ENCODE measurements at regions not wholly inside any gene's neighbourhood (a gene's known extent, or its start where the extent isn't known, plus 50 kb on each side); places are given as distances from the start of the nearest gene placed in this dataset.
"Not testable (repeated sequence)": the region's sequence is repeated elsewhere in the genome, so short reads cannot be mapped to it uniquely, and the experiment has no call there.

GRCh38 chr5:114716955-114717354 is 355.1 kb downstream of the KCNN2 start:
- TF ChIP-seq, protein P1, sequence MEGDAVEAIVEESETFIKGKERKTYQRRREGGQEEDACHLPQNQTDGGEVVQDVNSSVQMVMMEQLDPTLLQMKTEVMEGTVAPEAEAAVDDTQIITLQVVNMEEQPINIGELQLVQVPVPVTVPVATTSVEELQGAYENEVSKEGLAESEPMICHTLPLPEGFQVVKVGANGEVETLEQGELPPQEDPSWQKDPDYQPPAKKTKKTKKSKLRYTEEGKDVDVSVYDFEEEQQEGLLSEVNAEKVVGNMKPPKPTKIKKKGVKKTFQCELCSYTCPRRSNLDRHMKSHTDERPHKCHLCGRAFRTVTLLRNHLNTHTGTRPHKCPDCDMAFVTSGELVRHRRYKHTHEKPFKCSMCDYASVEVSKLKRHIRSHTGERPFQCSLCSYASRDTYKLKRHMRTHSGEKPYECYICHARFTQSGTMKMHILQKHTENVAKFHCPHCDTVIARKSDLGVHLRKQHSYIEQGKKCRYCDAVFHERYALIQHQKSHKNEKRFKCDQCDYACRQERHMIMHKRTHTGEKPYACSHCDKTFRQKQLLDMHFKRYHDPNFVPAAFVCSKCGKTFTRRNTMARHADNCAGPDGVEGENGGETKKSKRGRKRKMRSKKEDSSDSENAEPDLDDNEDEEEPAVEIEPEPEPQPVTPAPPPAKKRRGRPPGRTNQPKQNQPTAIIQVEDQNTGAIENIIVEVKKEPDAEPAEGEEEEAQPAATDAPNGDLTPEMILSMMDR (IDR thresholded peaks at IDR 0.05; ENCODE audit: insufficient read depth, low read length, poor library complexity, severe bottlenecking): no peak
- no peak overlapping the region for H3K4me3 ChIP-seq (replicated peaks; ENCODE audit: low read depth, low read length)
- no peak for DNase-seq (ENCODE audit: extremely low read depth, insufficient read length)

DNA sequence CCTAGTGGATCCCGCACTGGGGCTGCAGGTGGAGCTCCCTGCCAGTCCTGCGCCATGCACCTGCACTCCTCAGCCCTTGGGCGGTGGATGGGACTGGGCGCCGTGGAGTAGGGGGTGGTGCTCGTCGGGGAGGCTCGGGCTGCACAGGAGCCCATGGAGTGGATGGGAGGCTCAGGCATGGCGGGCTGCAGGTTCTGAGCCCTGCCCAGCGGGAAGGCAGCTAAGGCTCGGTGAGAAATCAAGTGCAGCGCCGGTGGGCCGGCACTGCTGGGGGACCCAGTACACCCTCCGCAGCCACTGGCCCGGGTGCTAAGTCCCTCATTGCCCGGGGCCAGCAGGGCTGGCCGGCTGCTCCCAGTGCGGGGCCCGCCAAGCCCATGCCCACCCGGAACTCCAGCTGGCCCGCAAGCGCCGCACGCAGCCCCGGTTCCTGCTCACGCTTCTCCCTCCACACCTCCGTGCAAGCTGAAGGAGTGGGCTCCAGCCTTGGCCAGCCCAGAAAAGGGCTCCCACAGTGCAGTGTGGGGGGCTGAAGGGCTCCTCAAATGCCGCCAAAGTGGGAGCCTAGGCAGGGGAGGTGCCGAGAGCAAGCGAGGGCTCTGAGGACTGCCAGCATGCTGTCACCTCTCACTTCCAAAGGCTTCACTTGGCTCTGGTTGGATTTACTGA is 342.5 kb downstream of the KCNN2 start:
- H3K36me3 ChIP-seq (ENCODE audit: control insufficient read depth, insufficient read depth, low read length); H3K27me3 ChIP-seq (replicated peaks; ENCODE audit: control insufficient read depth, insufficient read depth, low read length); H3K4me3 ChIP-seq (replicated peaks; ENCODE audit: low read depth, low read length); DNase-seq (ENCODE audit: extremely low read depth, insufficient read length): not testable (repeated sequence)

More at GRCh38 chr5:114716955-114717354, 355.1 kb downstream of the KCNN2 start:
- Histone ChIP-seq H3K36me3 (ENCODE audit: control insufficient read depth, insufficient read depth, low read length) (no peaks in the 10 kb centered on the region), H3K27me3 (replicated peaks; ENCODE audit: control insufficient read depth, insufficient read depth, low read length) (no peaks in the 10 kb centered on the region)

DNA sequence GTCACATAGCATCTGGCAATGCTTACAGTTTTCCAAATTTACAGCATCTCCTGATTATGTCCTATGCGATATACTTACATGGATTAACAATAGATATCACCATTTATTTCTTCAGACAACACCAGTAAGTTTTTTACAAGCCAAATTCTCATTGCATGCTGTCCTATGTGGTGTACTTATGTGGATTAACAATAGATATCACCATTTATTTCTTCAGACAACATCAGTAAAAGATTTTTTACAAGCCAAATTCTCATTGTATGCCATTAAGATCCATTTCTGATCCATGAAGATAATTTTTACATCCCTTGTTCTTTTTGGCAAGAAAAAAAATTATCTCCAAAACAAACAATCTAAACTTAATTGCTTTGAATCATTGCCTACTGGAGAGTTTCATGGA is 340.9 kb downstream of the KCNN2 start:
- Histone ChIP-seq H3K4me3 (replicated peaks; ENCODE audit: low read depth, low read length) (no peak overlapping the region), H3K36me3 (ENCODE audit: control insufficient read depth, insufficient read depth, low read length) (no peaks in the 10 kb centered on the region), H3K27me3 (replicated peaks; ENCODE audit: control insufficient read depth, insufficient read depth, low read length) (no peaks in the 10 kb centered on the region)
- DNase-seq (ENCODE audit: extremely low read depth, insufficient read length): no peak
- TF ChIP-seq, protein P1 (IDR thresholded peaks at IDR 0.05; ENCODE audit: insufficient read depth, low read length, poor library complexity, severe bottlenecking): no peak

DNA sequence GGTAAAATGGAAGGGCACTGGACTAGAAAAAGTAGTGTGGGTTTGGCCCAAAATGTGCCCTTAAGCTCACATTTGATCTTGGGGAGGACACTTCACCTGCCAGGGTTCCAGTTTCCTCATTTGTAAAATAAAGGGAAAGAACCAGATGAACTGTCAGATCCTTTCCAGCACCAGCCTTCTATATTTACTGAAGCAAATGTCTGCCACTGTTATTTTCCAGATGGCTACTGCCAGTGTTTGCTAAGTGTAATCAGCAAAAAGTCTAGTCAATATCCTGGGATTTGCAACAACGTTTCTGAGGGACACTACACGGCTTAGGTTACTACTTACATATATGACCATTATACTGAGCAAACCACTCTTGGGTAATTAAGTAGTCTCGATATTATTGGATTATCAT is 340.3 kb downstream of the KCNN2 start:
- Histone ChIP-seq H3K4me3 (replicated peaks; ENCODE audit: low read depth, low read length) (no peak overlapping the region), H3K27me3 (replicated peaks; ENCODE audit: control insufficient read depth, insufficient read depth, low read length) (no peaks in the 10 kb centered on the region), H3K36me3 (ENCODE audit: control insufficient read depth, insufficient read depth, low read length) (no peaks in the 10 kb centered on the region)
- TF ChIP-seq, protein P1 (IDR thresholded peaks at IDR 0.05; ENCODE audit: insufficient read depth, low read length, poor library complexity, severe bottlenecking): no peak
- no peak for DNase-seq (ENCODE audit: extremely low read depth, insufficient read length)

DNA sequence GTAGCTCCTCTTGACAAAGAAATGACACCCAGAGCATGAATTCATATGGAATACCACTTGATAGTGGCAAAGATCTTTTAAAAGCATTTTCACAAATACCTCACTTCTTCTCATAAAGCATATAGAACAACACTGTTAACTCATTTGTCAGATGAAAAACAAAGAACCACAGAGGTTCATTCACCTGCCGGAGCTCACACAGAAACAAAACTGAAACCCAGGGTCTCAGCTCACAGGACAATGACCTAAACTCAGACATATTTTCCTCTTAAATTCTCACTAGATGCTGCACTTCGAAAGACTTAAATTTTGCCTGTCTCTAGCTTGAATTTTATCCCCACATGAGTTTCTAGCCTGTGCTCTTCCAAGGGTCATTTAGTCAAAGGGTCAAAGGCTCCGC is 339.0 kb downstream of the KCNN2 start:
- no peak overlapping the region for H3K4me3 ChIP-seq (replicated peaks; ENCODE audit: low read depth, low read length)
- no peaks in the 10 kb centered on the region for H3K36me3 ChIP-seq (ENCODE audit: control insufficient read depth, insufficient read depth, low read length)
- TF ChIP-seq, protein P1 (IDR thresholded peaks at IDR 0.05; ENCODE audit: insufficient read depth, low read length, poor library complexity, severe bottlenecking): no peak
- H3K27me3 ChIP-seq (replicated peaks; ENCODE audit: control insufficient read depth, insufficient read depth, low read length): no peaks in the 10 kb centered on the region
- no peak for DNase-seq (ENCODE audit: extremely low read depth, insufficient read length)

DNA sequence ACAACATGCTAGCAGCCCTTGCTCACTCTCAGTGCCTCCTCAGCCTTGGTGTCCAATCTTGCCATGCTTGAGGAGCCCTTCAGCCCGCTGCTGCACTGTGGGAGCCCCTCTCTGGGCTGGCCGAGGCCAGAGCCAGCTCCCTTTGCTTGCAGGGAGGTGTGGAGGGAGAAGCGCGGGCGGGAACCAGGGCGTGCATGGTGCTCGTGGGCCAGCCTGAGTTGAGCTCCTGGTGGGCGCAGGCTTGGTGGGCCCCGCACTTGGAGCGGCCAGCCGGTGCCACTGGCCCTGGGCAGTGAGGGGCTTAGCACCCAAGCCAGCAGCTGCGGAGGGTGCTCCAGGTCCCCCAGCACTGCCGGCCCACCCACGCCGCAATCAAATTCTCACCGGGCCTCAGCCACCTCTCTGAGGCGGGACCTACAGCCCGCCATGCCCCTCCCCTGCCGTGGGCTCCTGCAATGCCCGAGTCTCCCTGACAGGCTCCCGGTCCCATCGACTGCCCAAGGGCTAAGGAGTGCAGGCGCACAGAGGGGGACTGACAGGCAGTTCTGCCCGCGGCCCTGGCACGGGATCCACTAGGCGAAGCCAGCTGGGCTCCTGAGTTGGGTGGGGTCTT is 333.5 kb downstream of the KCNN2 start:
- Histone ChIP-seq H3K27me3 (replicated peaks; ENCODE audit: control insufficient read depth, insufficient read depth, low read length) (no peaks in the 10 kb centered on the region), H3K4me3 (replicated peaks; ENCODE audit: low read depth, low read length) (no peak overlapping the region), H3K36me3 (ENCODE audit: control insufficient read depth, insufficient read depth, low read length) (no peaks in the 10 kb centered on the region)
- TF ChIP-seq, protein P1 (IDR thresholded peaks at IDR 0.05; ENCODE audit: insufficient read depth, low read length, poor library complexity, severe bottlenecking): no peak
- DNase-seq (ENCODE audit: extremely low read depth, insufficient read length): peak; percentile 0
